Endothelial cell of umbilical vein (primary cell): ENCODE measurements at regions not wholly inside any gene's neighbourhood (a gene's known extent, or its start where the extent isn't known, plus 50 kb on each side); places are given as distances from the start of the nearest gene placed in this dataset.
A peak's percentile ranks its signal among the peaks of the same experiment; 100 is the strongest.

Experiments used
- BruUV-seq: library from RNA; stranded (reverse); fragments of 400-500 nt; replicated peaks from 2 replicates; lab custom pipeline; 2021; lab: Mats Ljungman, UMichigan
- CTCF ChIA-PET: fragments of 300-600, 350-600 bp; sonication (Branson Sonifier 250); formaldehyde crosslinking; loops from one replicate; lab custom pipeline; 2021; ENCODE audit warnings: antibody characterized with exemption, inconsistent platforms; lab: Charles Lee
- POLR2A ChIA-PET: fragments of 300-600, 350-600 bp; sonication (Branson Sonifier 250); formaldehyde crosslinking; loops from one replicate; lab custom pipeline; 2021; ENCODE audit warnings: antibody characterized with exemption, inconsistent platforms; lab: Charles Lee
- DNase-seq: peaks from one replicate; pipeline ENCODE4 v3.0.0-alpha.2; 2011; ENCODE audit warnings: low read depth, low spot score
- FAIRE-seq: peaks from 2 replicates; lab custom pipeline; 2011; peaks lifted over from hg19 to GRCh38; lab: Jason Lieb, UNC
- H2AFZ ChIP-seq: 2 replicates; pipeline ENCODE4 v1.6.0; 2012; ENCODE audit warnings: low read depth, low read length, control low read depth, inconsistent platforms
- H3K27ac ChIP-seq: 2 replicates; pipeline ENCODE4 v1.5.1; 2011; ENCODE audit warnings: low read depth, mild to moderate bottlenecking, control low read depth, low read length, moderate library complexity; ENCODE audit not compliant: insufficient read depth
- H3K27me3 ChIP-seq, 2 experiments: 2 replicates each; pipeline versions ENCODE4 v1.6.0 to v1.6.1; 2011; ENCODE audit warnings: low read length in 2 of 2, mixed read lengths in 1 of 2; ENCODE audit not compliant: control insufficient read depth in 2 of 2, insufficient read depth in 2 of 2
- H3K36me3 ChIP-seq, 2 experiments: 2 replicates in 1 of 2; 3 replicates in 1 of 2; pipeline ENCODE4 v1.5.1; 2011; ENCODE audit warnings: low read length in 2 of 2, mild to moderate bottlenecking in 1 of 2, moderate library complexity in 1 of 2; ENCODE audit not compliant: control insufficient read depth in 2 of 2, insufficient read depth in 2 of 2; ENCODE audit errors: extremely low read depth in 1 of 2
- H3K4me1 ChIP-seq: 3 replicates; pipeline ENCODE4 v1.5.1; 2011; ENCODE audit warnings: mild to moderate bottlenecking, low read length; ENCODE audit not compliant: control insufficient read depth, insufficient read depth; ENCODE audit errors: extremely low read depth
- H3K4me2 ChIP-seq: 2 replicates; pipeline ENCODE4 v1.6.1; 2011; ENCODE audit warnings: low read length, control low read depth, mixed read lengths; ENCODE audit not compliant: insufficient read depth
- H3K4me3 ChIP-seq, 3 experiments: fragments of 200-600 bp in 1 of 3; sonication (generic), shearing (Covaris generic) in 1 of 3; replicated peaks in 1 of 3; 2 replicates each; pipeline ENCODE4 v1.5.1; 2011 to 2016; ENCODE audit warnings: control low read depth in 3 of 3, low read length in 3 of 3, mild to moderate bottlenecking in 2 of 3, inconsistent platforms in 1 of 3, low read depth in 1 of 3, moderate library complexity in 1 of 3; ENCODE audit not compliant: insufficient read depth in 1 of 3
- H3K79me2 ChIP-seq: 2 replicates; pipeline ENCODE4 v1.6.0; 2012; ENCODE audit warnings: low read length, inconsistent platforms; ENCODE audit not compliant: control insufficient read depth, insufficient read depth
- H3K9ac ChIP-seq: replicated peaks from 2 replicates; pipeline ENCODE3; 2011; ENCODE audit warnings: low read length, control low read depth; ENCODE audit not compliant: insufficient read depth; ENCODE audit errors: extremely low read depth
- H3K9me1 ChIP-seq: replicated peaks from 3 replicates; pipeline ENCODE4 v1.6.0; 2011; ENCODE audit warnings: mild to moderate bottlenecking, low read length; ENCODE audit not compliant: control insufficient read depth, insufficient read depth; ENCODE audit errors: extremely low read depth
- H3K9me3 ChIP-seq: replicated peaks from 2 replicates; pipeline ENCODE4 v1.5.1; 2012; ENCODE audit warnings: low read length, inconsistent platforms; ENCODE audit not compliant: control insufficient read depth, insufficient read depth
- H4K20me1 ChIP-seq: replicated peaks from 2 replicates; pipeline ENCODE3; 2011; ENCODE audit warnings: mild to moderate bottlenecking, low read length; ENCODE audit not compliant: control insufficient read depth, insufficient read depth; ENCODE audit errors: extremely low read depth
- EZH2 ChIP-seq: IDR thresholded peaks from 2 replicates; pipeline ENCODE4 v1.6.1; 2012; ENCODE audit warnings: borderline replicate concordance, low read depth, mild to moderate bottlenecking, moderate library complexity, low read length, inconsistent platforms; ENCODE audit not compliant: severe bottlenecking
- FOS ChIP-seq: IDR thresholded peaks from 2 replicates; pipeline ENCODE4 v1.6.1; 2011; ENCODE audit warnings: mild to moderate bottlenecking, low read length, moderate library complexity, borderline replicate concordance; ENCODE audit not compliant: insufficient read depth
- GATA2 ChIP-seq: IDR thresholded peaks from 2 replicates; pipeline ENCODE4 v1.7.0; 2011; ENCODE audit warnings: low read depth, mild to moderate bottlenecking, moderate library complexity, mixed read lengths, low read length; ENCODE audit not compliant: insufficient read length, insufficient read depth
- JUN ChIP-seq: IDR thresholded peaks from 2 replicates; pipeline ENCODE4 v1.6.1; 2011; ENCODE audit warnings: borderline replicate concordance, low read depth; ENCODE audit not compliant: insufficient read length, insufficient read depth
- MYC ChIP-seq: IDR thresholded peaks from one replicate; pipeline ENCODE4 v1.6.1; 2011; ENCODE audit warnings: mild to moderate bottlenecking, low read depth, low read length
- POLR2A ChIP-seq: IDR thresholded peaks from 2 replicates; pipeline ENCODE4 v1.6.1; 2012; ENCODE audit warnings: low read depth, mild to moderate bottlenecking, control low read depth, low read length
- POLR2AphosphoS5 ChIP-seq: IDR thresholded peaks from 2 replicates; pipeline ENCODE4 v1.6.1; 2012; ENCODE audit warnings: low read depth, mild to moderate bottlenecking, control low read depth, low read length, moderate library complexity; ENCODE audit not compliant: insufficient read depth
- dilution Hi-C: fragments of 300-500 bp; cut with MboI; formaldehyde crosslinking; loops from one replicate; pipeline ENCODE4 v1.15.0; 2019; ENCODE audit warnings: low sequenced_read_pairs; ENCODE audit not compliant: extremely low pct_ligation_motif_present
- intact Hi-C: fragments of 100-400 bp; cut with micrococcal nuclease; formaldehyde crosslinking; loops from one replicate; pipeline ENCODE4 v1.10.0; 2022
- TF ChIP-seq, protein P1 (sequence below): IDR thresholded peaks from 2 replicates; pipeline ENCODE4 v1.6.1; 2011; ENCODE audit not compliant: insufficient read depth, insufficient read length
- TF ChIP-seq, protein P2 (sequence below), 2 donors: IDR thresholded peaks; 1 replicate in 1 of 2; 2 replicates in 1 of 2; pipeline ENCODE4 v1.5.1; 2011; ENCODE audit warnings: low read length in 2 of 2, mild to moderate bottlenecking in 2 of 2, moderate library complexity in 2 of 2, control low read depth in 1 of 2, inconsistent platforms in 1 of 2, low read depth in 1 of 2; ENCODE audit not compliant: insufficient read depth in 1 of 2; ENCODE audit errors: extremely low read depth in 1 of 2

DNA sequence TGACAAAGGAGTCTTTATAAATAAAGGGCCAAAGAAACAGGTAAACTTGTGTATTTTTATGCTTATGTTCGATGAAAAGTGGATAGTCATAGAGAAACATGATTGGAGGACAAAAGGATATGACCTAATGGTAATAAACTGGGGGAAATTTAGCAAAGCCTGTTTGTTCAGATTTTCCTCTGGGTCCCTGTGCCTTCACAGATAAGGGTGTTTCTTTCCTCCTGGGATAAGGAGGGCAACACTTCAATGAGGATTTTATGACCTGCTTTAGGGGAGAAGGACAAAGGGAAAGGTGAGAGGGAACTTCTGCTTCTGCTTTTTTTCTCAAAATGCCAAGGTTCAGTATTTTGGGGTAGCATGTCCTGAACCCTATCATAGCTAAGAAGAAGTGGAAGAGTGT lies 531.3 kb upstream of the ALCAM start:
- Histone ChIP-seq H3K4me3 (no peak overlapping the region), H3K4me1 (no peaks in the 10 kb centered on the region), H3K36me3 (no peaks in the 10 kb centered on the region), H3K27me3 (no peaks in the 10 kb centered on the region), H3K79me2 (no peaks in the 10 kb centered on the region), H4K20me1 (no peaks in the 10 kb centered on the region), H2AFZ (no peak overlapping the region), H3K27ac (no peak overlapping the region), H3K9me3 (no peaks in the 10 kb centered on the region), H3K9ac (no peak overlapping the region), H3K9me1 (peaks cover 2% of the 10 kb centered on the region), H3K4me2 (no peak overlapping the region)
- dilution Hi-C loops: no loop called here
- no peak for TF ChIP-seq EZH2
- TF ChIP-seq JUN: no peak
- no peak for TF ChIP-seq POLR2AphosphoS5
- BruUV-seq: no TSS peak
- no peak for FAIRE-seq
- ChIA-PET POLR2A (no interaction called here), CTCF (interaction anchor here (1.4 kb wide), 1 partner anchor 48 kb away, joined by 3 read pairs; no protein-coding TSS in a partner anchor)
- intact Hi-C loops: no loop called here
- DNase-seq: peak; percentile 51

DNA sequence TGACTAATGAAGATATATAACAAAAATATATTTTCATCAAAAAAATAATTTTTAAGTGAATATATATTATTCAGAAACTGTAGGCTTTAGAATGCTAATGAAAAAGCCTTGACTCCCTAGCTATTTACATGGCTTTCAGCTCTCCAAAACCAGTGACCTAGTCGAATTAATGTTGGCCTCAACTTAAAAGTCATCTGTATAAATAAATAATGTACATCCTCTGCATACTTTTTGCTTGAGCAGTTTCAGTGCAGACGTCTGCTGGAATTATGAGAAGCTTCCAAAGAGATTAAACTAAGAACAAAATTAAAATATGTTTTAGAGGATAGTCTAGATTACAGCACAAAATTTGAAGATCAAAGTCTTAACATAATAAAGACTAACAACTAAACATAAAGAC lies 520.4 kb upstream of the ALCAM start:
- Histone ChIP-seq H3K4me1 (no peaks in the 10 kb centered on the region), H3K9me3 (no peaks in the 10 kb centered on the region), H3K4me3 (no peak overlapping the region), H3K27ac (no peak overlapping the region), H2AFZ (no peak overlapping the region), H3K4me2 (no peak overlapping the region), H3K27me3 (no peaks in the 10 kb centered on the region), H3K79me2 (no peaks in the 10 kb centered on the region), H4K20me1 (no peaks in the 10 kb centered on the region), H3K9ac (no peak overlapping the region), H3K36me3 (no peaks in the 10 kb centered on the region), H3K9me1 (no peaks in the 10 kb centered on the region)
- intact Hi-C loops (no loop called here), dilution Hi-C loops (no loop called here)
- FAIRE-seq: no peak
- BruUV-seq: no TSS peak
- no peak for DNase-seq
- ChIA-PET POLR2A (no interaction called here), CTCF (interaction anchor here (1.0 kb wide), 1 partner anchor 242 kb away, joined by 4 read pairs; no protein-coding TSS in a partner anchor)
- TF ChIP-seq JUN (no peak), EZH2 (no peak), FOS (no peak), GATA2 (no peak), MYC (no peak), POLR2AphosphoS5 (no peak), POLR2A (no peak)
- TF ChIP-seq, protein P1, sequence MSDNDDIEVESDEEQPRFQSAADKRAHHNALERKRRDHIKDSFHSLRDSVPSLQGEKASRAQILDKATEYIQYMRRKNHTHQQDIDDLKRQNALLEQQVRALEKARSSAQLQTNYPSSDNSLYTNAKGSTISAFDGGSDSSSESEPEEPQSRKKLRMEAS: no peak
- TF ChIP-seq, protein P2, sequence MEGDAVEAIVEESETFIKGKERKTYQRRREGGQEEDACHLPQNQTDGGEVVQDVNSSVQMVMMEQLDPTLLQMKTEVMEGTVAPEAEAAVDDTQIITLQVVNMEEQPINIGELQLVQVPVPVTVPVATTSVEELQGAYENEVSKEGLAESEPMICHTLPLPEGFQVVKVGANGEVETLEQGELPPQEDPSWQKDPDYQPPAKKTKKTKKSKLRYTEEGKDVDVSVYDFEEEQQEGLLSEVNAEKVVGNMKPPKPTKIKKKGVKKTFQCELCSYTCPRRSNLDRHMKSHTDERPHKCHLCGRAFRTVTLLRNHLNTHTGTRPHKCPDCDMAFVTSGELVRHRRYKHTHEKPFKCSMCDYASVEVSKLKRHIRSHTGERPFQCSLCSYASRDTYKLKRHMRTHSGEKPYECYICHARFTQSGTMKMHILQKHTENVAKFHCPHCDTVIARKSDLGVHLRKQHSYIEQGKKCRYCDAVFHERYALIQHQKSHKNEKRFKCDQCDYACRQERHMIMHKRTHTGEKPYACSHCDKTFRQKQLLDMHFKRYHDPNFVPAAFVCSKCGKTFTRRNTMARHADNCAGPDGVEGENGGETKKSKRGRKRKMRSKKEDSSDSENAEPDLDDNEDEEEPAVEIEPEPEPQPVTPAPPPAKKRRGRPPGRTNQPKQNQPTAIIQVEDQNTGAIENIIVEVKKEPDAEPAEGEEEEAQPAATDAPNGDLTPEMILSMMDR (IDR thresholded peaks at IDR 0.05; ENCODE audit: extremely low read depth in 1 of 2, insufficient read depth in 1 of 2, low read depth in 1 of 2, low read length in 2 of 2): no peak
